ENCODE measurements at regions not wholly inside any gene's neighbourhood (a gene's known extent, or its start where the extent isn't known, plus 50 kb on each side); places are given as distances from the start of the nearest gene placed in this dataset.

GRCh38 chr12:59119676-59120075, 199.4 kb upstream of the LRIG3 start:
- TF ChIP-seq CTCF (IDR thresholded peaks at IDR 0.05): no peak
- no peak for TF ChIP-seq POLR2A (IDR thresholded peaks at IDR 0.05)
